Activated T-cell treated with anti-CD3 and anti-CD28 coated beads, Interleukin-2, amount 50 U/mL, for 72 hours (primary cell): ENCODE measurements at regions not wholly inside any gene's neighbourhood (a gene's known extent, or its start where the extent isn't known, plus 50 kb on each side); places are given as distances from the start of the nearest gene placed in this dataset.
"Not testable (repeated sequence)": the region's sequence is repeated elsewhere in the genome, so short reads cannot be mapped to it uniquely, and the experiment has no call there.

Experiments used
- ATAC-seq, 2 donors: fragments of 150-1000 bp; cut with Tn5 transposase; replicated peaks in 1 of 2; 2 replicates each; pipeline ENCODE4 v1.10.0; 2021; ENCODE audit warnings: moderate library complexity in 2 of 2, mild to moderate bottlenecking in 1 of 2
- DNase-seq, 2 donors: peaks; one replicate each; pipeline ENCODE4 v3.0.0; 2021 to 2022; ENCODE audit warnings: mixed read lengths in 1 of 2
- H3K27ac Mint-ChIP-seq: one replicate; pipeline ENCODE4 v1.8.0; 2022; ENCODE audit warnings: mild to moderate bottlenecking, moderate library complexity, mixed read lengths
- H3K27me3 Mint-ChIP-seq: one replicate; pipeline ENCODE4 v1.8.0; 2022; ENCODE audit warnings: low read depth, mixed read lengths
- H3K36me3 Mint-ChIP-seq, 2 donors: one replicate each; pipeline ENCODE4 v1.8.0; 2022; ENCODE audit warnings: mixed read lengths in 2 of 2, mild to moderate bottlenecking in 1 of 2; ENCODE audit not compliant: insufficient read depth in 2 of 2
- H3K4me1 Mint-ChIP-seq: one replicate; pipeline ENCODE4 v1.8.0; 2022; ENCODE audit warnings: low read depth, mixed read lengths
- H3K4me3 Mint-ChIP-seq, 2 donors: one replicate each; pipeline ENCODE4 v1.8.0; 2022; ENCODE audit warnings: mild to moderate bottlenecking in 2 of 2, mixed read lengths in 2 of 2, moderate library complexity in 2 of 2
- H3K9me3 Mint-ChIP-seq, 2 donors: one replicate each; pipeline ENCODE4 v1.8.0; 2022; ENCODE audit warnings: mixed read lengths in 2 of 2

- Mint-ChIP-seq H3K27ac (no peak overlapping the region), H3K4me3 (no peak overlapping the region), H3K27me3 (no peaks in the 10 kb centered on the region), H3K9me3 (peaks cover 8 to 17% of the 10 kb centered on the region in 2 donors), H3K36me3 (peaks cover 0 to 1% of the 10 kb centered on the region in 2 donors), H3K4me1 (no peaks in the 10 kb centered on the region)
- ATAC-seq (no peak), DNase-seq (no peak)
Observed at GRCh38 chr6:54493138-54493537, 184.9 kb downstream of the TINAG start.

DNA sequence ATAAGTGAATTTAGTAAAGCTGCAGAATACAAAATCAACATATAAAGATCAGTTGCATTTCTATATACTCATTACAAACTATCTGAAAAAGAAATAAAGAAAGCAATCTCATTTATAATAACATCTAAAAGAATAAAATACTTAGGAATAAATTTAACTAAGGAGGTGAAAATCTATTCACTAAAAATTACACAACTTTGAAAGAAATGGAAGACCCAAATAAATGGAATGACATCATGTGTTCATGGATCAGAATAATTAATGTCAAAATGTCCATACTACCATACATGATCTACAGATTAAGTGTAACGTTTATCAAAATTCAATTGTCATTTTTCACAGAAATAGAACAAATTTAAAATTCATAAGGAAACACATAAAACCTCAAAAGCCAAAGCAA, 194.9 kb downstream of the TINAG start:
- Mint-ChIP-seq H3K36me3 (no peaks in the 10 kb centered on the region), H3K4me3 (no peak overlapping the region), H3K9me3 (peaks cover 2 to 7% of the 10 kb centered on the region in 2 donors), H3K4me1 (no peaks in the 10 kb centered on the region), H3K27ac (no peak overlapping the region), H3K27me3 (no peaks in the 10 kb centered on the region)
- DNase-seq (no peak), ATAC-seq (no peak)

GRCh38 chr6:54515013-54515412, 206.8 kb downstream of the TINAG start:
- no peaks in the 10 kb centered on the region for H3K36me3 Mint-ChIP-seq
- H3K27ac Mint-ChIP-seq = no peak overlapping the region
- DNase-seq = no peak
- ATAC-seq = no peak
- H3K9me3 Mint-ChIP-seq = peaks cover 4 to 7% of the 10 kb centered on the region in 2 donors
- H3K4me3 Mint-ChIP-seq = no peak overlapping the region
- H3K27me3 Mint-ChIP-seq = no peaks in the 10 kb centered on the region
- no peaks in the 10 kb centered on the region for H3K4me1 Mint-ChIP-seq

GRCh38 chr6:54515713-54516112, 207.5 kb downstream of the TINAG start:
- Mint-ChIP-seq H3K27ac (no peak overlapping the region), H3K27me3 (no peaks in the 10 kb centered on the region), H3K36me3 (no peaks in the 10 kb centered on the region), H3K4me1 (no peaks in the 10 kb centered on the region), H3K9me3 (peaks cover 4 to 9% of the 10 kb centered on the region in 2 donors), H3K4me3 (no peak overlapping the region)
- ATAC-seq (no peak), DNase-seq (no peak)

DNA sequence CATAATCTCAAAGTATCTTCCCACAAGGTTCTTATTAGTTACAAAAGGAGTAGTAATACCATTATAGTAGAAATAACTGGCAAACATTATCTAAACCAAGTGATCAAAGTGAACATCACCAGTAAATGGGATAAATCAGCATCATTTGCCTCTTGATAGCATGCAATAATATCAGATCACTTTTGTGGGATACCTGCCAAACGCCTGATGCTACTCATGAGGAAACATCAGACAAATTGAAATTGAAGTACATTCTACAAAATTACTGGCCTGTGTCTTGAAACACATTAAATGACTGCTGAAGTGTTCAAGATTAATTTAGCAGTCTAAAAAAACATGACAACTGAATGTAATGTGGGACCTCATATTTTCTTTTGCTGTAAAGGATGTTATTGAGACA, 208.1 kb downstream of the TINAG start:
- H3K9me3 Mint-ChIP-seq = peaks cover 4 to 10% of the 10 kb centered on the region in 2 donors
- H3K27me3 Mint-ChIP-seq = no peaks in the 10 kb centered on the region
- no peaks in the 10 kb centered on the region for H3K4me1 Mint-ChIP-seq
- no peak overlapping the region for H3K4me3 Mint-ChIP-seq
- no peaks in the 10 kb centered on the region for H3K36me3 Mint-ChIP-seq
- no peak for ATAC-seq
- H3K27ac Mint-ChIP-seq = no peak overlapping the region
- DNase-seq = no peak

- Mint-ChIP-seq H3K4me1 (no peaks in the 10 kb centered on the region), H3K27me3 (no peaks in the 10 kb centered on the region), H3K36me3 (no peaks in the 10 kb centered on the region), H3K9me3 (peaks cover 4 to 10% of the 10 kb centered on the region in 2 donors), H3K27ac (no peak overlapping the region), H3K4me3 (no peak overlapping the region)
- DNase-seq (no peak), ATAC-seq (no peak)
Observed at GRCh38 chr6:54519161-54519560, 210.9 kb downstream of the TINAG start.

DNA sequence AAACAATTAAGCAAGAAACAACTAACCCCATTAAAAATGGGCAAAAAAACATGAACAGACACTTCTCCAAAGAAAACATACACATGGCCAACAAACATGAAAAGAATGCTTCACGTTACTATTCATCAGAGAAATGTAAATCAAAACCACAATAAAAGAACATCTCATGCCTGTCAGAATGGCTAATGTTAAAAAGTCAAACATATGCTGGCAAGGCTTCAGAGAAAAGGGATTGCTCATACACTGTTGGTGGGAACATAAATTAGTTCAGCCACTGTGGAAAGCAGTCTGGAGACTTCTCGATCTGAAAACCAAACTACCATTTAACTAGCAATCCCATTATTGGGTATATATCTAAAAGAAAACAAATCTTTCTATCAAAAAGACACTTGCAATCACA, 217.5 kb downstream of the TINAG start:
- ATAC-seq (no peak), DNase-seq (no peak)
- no peaks in the 10 kb centered on the region for H3K27me3 Mint-ChIP-seq

GRCh38 chr6:54533567-54533966, 225.3 kb downstream of the TINAG start:
- Mint-ChIP-seq H3K9me3 (peaks cover 0 to 4% of the 10 kb centered on the region in 2 donors), H3K36me3 (no peaks in the 10 kb centered on the region), H3K27ac (no peak overlapping the region), H3K27me3 (no peaks in the 10 kb centered on the region), H3K4me1 (no peaks in the 10 kb centered on the region), H3K4me3 (no peak overlapping the region)
- DNase-seq = no peak
- no peak for ATAC-seq

More for the DNA sequence above, 217.5 kb downstream of the TINAG start:
- Mint-ChIP-seq H3K4me3 (no peak overlapping the region), H3K9me3 (peaks cover 0 to 15% of the 10 kb centered on the region in 2 donors), H3K27ac (no peak overlapping the region), H3K36me3 (no peaks in the 10 kb centered on the region), H3K4me1 (no peaks in the 10 kb centered on the region)

DNA sequence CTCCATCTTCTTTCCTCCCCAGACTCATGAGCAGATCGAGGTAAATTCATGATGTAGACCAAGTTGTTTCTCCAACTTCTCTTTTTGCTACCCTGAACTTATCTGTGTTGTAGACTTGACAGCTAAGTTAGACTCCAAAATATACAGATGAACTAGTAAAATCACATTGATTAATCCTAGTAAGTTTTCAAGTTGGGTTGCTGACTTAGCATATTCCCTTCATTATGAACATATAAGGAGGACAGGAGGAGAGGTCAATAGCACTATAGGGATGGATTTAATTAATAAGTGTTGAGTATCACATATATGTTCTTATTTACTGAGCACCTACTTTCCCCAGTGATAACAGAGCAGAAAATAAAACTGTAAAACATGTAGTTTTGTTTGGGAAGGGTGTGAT, 227.3 kb downstream of the TINAG start:
- ATAC-seq = no peak
- no peak overlapping the region for H3K27ac Mint-ChIP-seq
- no peak for DNase-seq
- H3K4me1 Mint-ChIP-seq = no peaks in the 10 kb centered on the region
- peaks cover 0 to 6% of the 10 kb centered on the region in 2 donors for H3K9me3 Mint-ChIP-seq
- H3K4me3 Mint-ChIP-seq = no peak overlapping the region
- H3K36me3 Mint-ChIP-seq = no peaks in the 10 kb centered on the region
- H3K27me3 Mint-ChIP-seq = no peaks in the 10 kb centered on the region

GRCh38 chr6:54541541-54541940, 233.3 kb downstream of the TINAG start:
- no peak for DNase-seq
- Mint-ChIP-seq H3K27ac (no peak overlapping the region), H3K36me3 (no peaks in the 10 kb centered on the region), H3K4me3 (no peak overlapping the region), H3K9me3 (peaks cover 2 to 8% of the 10 kb centered on the region in 2 donors), H3K27me3 (no peaks in the 10 kb centered on the region), H3K4me1 (no peaks in the 10 kb centered on the region)
- no peak for ATAC-seq

- no peak for ATAC-seq
- Mint-ChIP-seq H3K27me3 (no peaks in the 10 kb centered on the region), H3K27ac (no peak overlapping the region), H3K4me3 (no peak overlapping the region), H3K36me3 (no peaks in the 10 kb centered on the region), H3K4me1 (no peaks in the 10 kb centered on the region), H3K9me3 (peaks cover 14 to 18% of the 10 kb centered on the region in 2 donors)
- DNase-seq = no peak
Observed at GRCh38 chr6:54559136-54559535, 250.9 kb downstream of the TINAG start.

DNA sequence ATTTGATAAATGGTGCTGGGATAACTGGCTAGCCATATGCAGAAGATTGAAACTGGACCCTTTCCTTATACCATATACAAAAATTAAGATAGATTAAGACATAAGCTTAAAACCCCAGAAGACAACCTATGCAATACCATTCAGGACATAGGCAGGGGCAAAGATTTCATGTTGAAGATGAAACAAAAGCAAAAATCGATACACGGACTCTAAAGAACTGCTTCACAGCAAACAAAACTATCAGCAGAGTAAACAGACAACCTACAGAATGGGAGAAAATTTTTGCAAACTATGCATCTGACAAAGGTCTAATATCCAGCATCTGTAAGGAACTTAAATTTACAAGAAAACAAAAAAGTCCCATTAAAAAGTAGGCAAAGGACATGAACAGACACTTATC, 255.9 kb downstream of the TINAG start:
- ATAC-seq = not testable (repeated sequence)

DNA sequence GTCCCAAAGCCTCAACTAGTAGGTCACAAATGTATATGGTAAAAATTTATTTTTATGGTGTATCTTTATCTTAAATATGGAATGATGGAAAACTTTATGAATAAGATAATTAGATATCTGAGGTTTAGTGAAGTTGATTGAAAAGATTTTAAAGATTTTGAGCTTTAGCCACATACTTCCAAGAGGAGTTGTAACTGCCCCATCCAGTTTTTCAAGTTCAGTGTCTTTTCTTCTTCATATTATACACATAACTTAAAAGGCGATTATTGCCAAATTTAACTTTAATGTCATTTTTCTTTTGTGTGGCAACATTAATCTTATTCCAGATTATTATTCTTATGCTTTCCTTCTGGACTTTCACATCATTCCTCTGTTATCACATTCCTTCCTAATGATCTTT, 266.4 kb downstream of the TINAG start:
- Mint-ChIP-seq H3K27me3 (no peaks in the 10 kb centered on the region), H3K4me1 (no peaks in the 10 kb centered on the region)

More for the DNA sequence above, 255.9 kb downstream of the TINAG start:
- not testable (repeated sequence) for H3K4me3 Mint-ChIP-seq, H3K4me1 Mint-ChIP-seq, H3K36me3 Mint-ChIP-seq, H3K27ac Mint-ChIP-seq, H3K27me3 Mint-ChIP-seq, DNase-seq, H3K9me3 Mint-ChIP-seq

DNA sequence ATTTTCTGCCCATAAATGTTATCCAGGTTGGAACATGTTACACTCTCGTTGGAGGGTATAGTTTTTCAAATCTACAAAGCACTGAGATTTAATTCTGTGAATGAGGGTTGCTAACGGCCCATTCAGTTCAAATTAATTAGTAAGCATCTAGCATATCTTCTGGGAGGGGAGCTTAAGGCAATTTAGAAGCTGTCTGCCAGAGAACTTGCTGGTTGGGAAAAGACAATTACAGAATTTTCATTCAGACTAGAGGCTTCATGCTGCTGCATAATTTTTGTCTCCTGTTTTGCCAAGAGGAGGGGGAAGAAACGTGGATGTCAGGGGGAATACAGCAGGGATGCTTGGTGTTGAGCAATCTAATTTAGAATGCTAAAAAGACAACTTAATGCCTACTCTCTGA, 268.3 kb upstream of the FAM83B start:
- no peak overlapping the region for H3K27ac Mint-ChIP-seq
- H3K9me3 Mint-ChIP-seq = peaks cover 0 to 5% of the 10 kb centered on the region in 2 donors
- no peak for ATAC-seq
- no peak overlapping the region for H3K4me3 Mint-ChIP-seq
- DNase-seq = no peak
- H3K36me3 Mint-ChIP-seq = no peaks in the 10 kb centered on the region
- no peaks in the 10 kb centered on the region for H3K4me1 Mint-ChIP-seq
- no peaks in the 10 kb centered on the region for H3K27me3 Mint-ChIP-seq

More for the DNA sequence above, 266.4 kb downstream of the TINAG start:
- DNase-seq (no peak), ATAC-seq (no peak)
- no peaks in the 10 kb centered on the region for H3K36me3 Mint-ChIP-seq
- peaks cover 2% of the 10 kb centered on the region in 2 donors for H3K9me3 Mint-ChIP-seq
- no peak overlapping the region for H3K4me3 Mint-ChIP-seq
- no peak overlapping the region for H3K27ac Mint-ChIP-seq
